Endothelial cell of umbilical vein (primary cell): ENCODE measurements at regions not wholly inside any gene's neighbourhood (a gene's known extent, or its start where the extent isn't known, plus 50 kb on each side); places are given as distances from the start of the nearest gene placed in this dataset.

Source experiments
- BruUV-seq: library from RNA; stranded (reverse); fragments of 400-500 nt; replicated peaks from 2 replicates; lab custom pipeline; 2021; lab: Mats Ljungman, UMichigan
- CTCF ChIA-PET: fragments of 300-600, 350-600 bp; sonication (Branson Sonifier 250); formaldehyde crosslinking; loops from one replicate; lab custom pipeline; 2021; ENCODE audit warnings: antibody characterized with exemption, inconsistent platforms; lab: Charles Lee
- POLR2A ChIA-PET: fragments of 300-600, 350-600 bp; sonication (Branson Sonifier 250); formaldehyde crosslinking; loops from one replicate; lab custom pipeline; 2021; ENCODE audit warnings: antibody characterized with exemption, inconsistent platforms; lab: Charles Lee
- DNase-seq: peaks from one replicate; pipeline ENCODE4 v3.0.0-alpha.2; 2011; ENCODE audit warnings: low read depth, low spot score
- FAIRE-seq: peaks from 2 replicates; lab custom pipeline; 2011; peaks lifted over from hg19 to GRCh38; lab: Jason Lieb, UNC
- H2AFZ ChIP-seq: 2 replicates; pipeline ENCODE4 v1.6.0; 2012; ENCODE audit warnings: low read depth, low read length, control low read depth, inconsistent platforms
- H3K27ac ChIP-seq: 2 replicates; pipeline ENCODE4 v1.5.1; 2011; ENCODE audit warnings: low read depth, mild to moderate bottlenecking, control low read depth, low read length, moderate library complexity; ENCODE audit not compliant: insufficient read depth
- H3K27me3 ChIP-seq, 2 experiments: 2 replicates each; pipeline versions ENCODE4 v1.6.0 to v1.6.1; 2011; ENCODE audit warnings: low read length in 2 of 2, mixed read lengths in 1 of 2; ENCODE audit not compliant: control insufficient read depth in 2 of 2, insufficient read depth in 2 of 2
- H3K36me3 ChIP-seq, 2 experiments: 2 replicates in 1 of 2; 3 replicates in 1 of 2; pipeline ENCODE4 v1.5.1; 2011; ENCODE audit warnings: low read length in 2 of 2, mild to moderate bottlenecking in 1 of 2, moderate library complexity in 1 of 2; ENCODE audit not compliant: control insufficient read depth in 2 of 2, insufficient read depth in 2 of 2; ENCODE audit errors: extremely low read depth in 1 of 2
- H3K4me1 ChIP-seq: 3 replicates; pipeline ENCODE4 v1.5.1; 2011; ENCODE audit warnings: mild to moderate bottlenecking, low read length; ENCODE audit not compliant: control insufficient read depth, insufficient read depth; ENCODE audit errors: extremely low read depth
- H3K4me2 ChIP-seq: 2 replicates; pipeline ENCODE4 v1.6.1; 2011; ENCODE audit warnings: low read length, control low read depth, mixed read lengths; ENCODE audit not compliant: insufficient read depth
- H3K4me3 ChIP-seq, 3 experiments: fragments of 200-600 bp in 1 of 3; sonication (generic), shearing (Covaris generic) in 1 of 3; replicated peaks in 1 of 3; 2 replicates each; pipeline ENCODE4 v1.5.1; 2011 to 2016; ENCODE audit warnings: control low read depth in 3 of 3, low read length in 3 of 3, mild to moderate bottlenecking in 2 of 3, inconsistent platforms in 1 of 3, low read depth in 1 of 3, moderate library complexity in 1 of 3; ENCODE audit not compliant: insufficient read depth in 1 of 3
- H3K79me2 ChIP-seq: 2 replicates; pipeline ENCODE4 v1.6.0; 2012; ENCODE audit warnings: low read length, inconsistent platforms; ENCODE audit not compliant: control insufficient read depth, insufficient read depth
- H3K9ac ChIP-seq: replicated peaks from 2 replicates; pipeline ENCODE3; 2011; ENCODE audit warnings: low read length, control low read depth; ENCODE audit not compliant: insufficient read depth; ENCODE audit errors: extremely low read depth
- H3K9me1 ChIP-seq: replicated peaks from 3 replicates; pipeline ENCODE4 v1.6.0; 2011; ENCODE audit warnings: mild to moderate bottlenecking, low read length; ENCODE audit not compliant: control insufficient read depth, insufficient read depth; ENCODE audit errors: extremely low read depth
- H3K9me3 ChIP-seq: replicated peaks from 2 replicates; pipeline ENCODE4 v1.5.1; 2012; ENCODE audit warnings: low read length, inconsistent platforms; ENCODE audit not compliant: control insufficient read depth, insufficient read depth
- H4K20me1 ChIP-seq: replicated peaks from 2 replicates; pipeline ENCODE3; 2011; ENCODE audit warnings: mild to moderate bottlenecking, low read length; ENCODE audit not compliant: control insufficient read depth, insufficient read depth; ENCODE audit errors: extremely low read depth
- EZH2 ChIP-seq: IDR thresholded peaks from 2 replicates; pipeline ENCODE4 v1.6.1; 2012; ENCODE audit warnings: borderline replicate concordance, low read depth, mild to moderate bottlenecking, moderate library complexity, low read length, inconsistent platforms; ENCODE audit not compliant: severe bottlenecking
- FOS ChIP-seq: IDR thresholded peaks from 2 replicates; pipeline ENCODE4 v1.6.1; 2011; ENCODE audit warnings: mild to moderate bottlenecking, low read length, moderate library complexity, borderline replicate concordance; ENCODE audit not compliant: insufficient read depth
- GATA2 ChIP-seq: IDR thresholded peaks from 2 replicates; pipeline ENCODE4 v1.7.0; 2011; ENCODE audit warnings: low read depth, mild to moderate bottlenecking, moderate library complexity, mixed read lengths, low read length; ENCODE audit not compliant: insufficient read length, insufficient read depth
- JUN ChIP-seq: IDR thresholded peaks from 2 replicates; pipeline ENCODE4 v1.6.1; 2011; ENCODE audit warnings: borderline replicate concordance, low read depth; ENCODE audit not compliant: insufficient read length, insufficient read depth
- MYC ChIP-seq: IDR thresholded peaks from one replicate; pipeline ENCODE4 v1.6.1; 2011; ENCODE audit warnings: mild to moderate bottlenecking, low read depth, low read length
- POLR2A ChIP-seq: IDR thresholded peaks from 2 replicates; pipeline ENCODE4 v1.6.1; 2012; ENCODE audit warnings: low read depth, mild to moderate bottlenecking, control low read depth, low read length
- POLR2AphosphoS5 ChIP-seq: IDR thresholded peaks from 2 replicates; pipeline ENCODE4 v1.6.1; 2012; ENCODE audit warnings: low read depth, mild to moderate bottlenecking, control low read depth, low read length, moderate library complexity; ENCODE audit not compliant: insufficient read depth
- dilution Hi-C: fragments of 300-500 bp; cut with MboI; formaldehyde crosslinking; loops from one replicate; pipeline ENCODE4 v1.15.0; 2019; ENCODE audit warnings: low sequenced_read_pairs; ENCODE audit not compliant: extremely low pct_ligation_motif_present
- intact Hi-C: fragments of 100-400 bp; cut with micrococcal nuclease; formaldehyde crosslinking; loops from one replicate; pipeline ENCODE4 v1.10.0; 2022
- TF ChIP-seq, protein P1 (sequence below), 2 donors: IDR thresholded peaks; 1 replicate in 1 of 2; 2 replicates in 1 of 2; pipeline ENCODE4 v1.5.1; 2011; ENCODE audit warnings: low read length in 2 of 2, mild to moderate bottlenecking in 2 of 2, moderate library complexity in 2 of 2, control low read depth in 1 of 2, inconsistent platforms in 1 of 2, low read depth in 1 of 2; ENCODE audit not compliant: insufficient read depth in 1 of 2; ENCODE audit errors: extremely low read depth in 1 of 2
- TF ChIP-seq, protein P2 (sequence below): IDR thresholded peaks from 2 replicates; pipeline ENCODE4 v1.6.1; 2011; ENCODE audit not compliant: insufficient read depth, insufficient read length

DNA sequence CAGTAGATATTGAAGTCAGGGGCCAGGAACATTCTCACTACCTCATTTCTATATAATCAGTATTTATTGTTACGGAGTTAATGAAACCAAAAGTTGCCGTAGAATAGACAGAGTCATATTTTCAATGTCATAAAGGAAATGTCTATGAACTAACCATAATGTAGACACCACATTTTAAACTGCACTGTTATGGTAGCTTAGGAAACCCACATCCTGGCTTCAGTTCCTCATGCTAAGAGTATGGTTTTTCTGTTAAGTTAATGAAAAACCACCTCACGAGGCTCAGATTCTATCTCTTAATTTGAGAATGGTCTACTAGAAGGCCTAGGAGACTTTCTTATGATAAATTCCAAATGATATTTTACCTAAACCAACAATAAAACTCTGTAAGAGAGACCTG is 166.5 kb downstream of the TMEM26 start:
- intact Hi-C loops (loop anchor here (5.0 to 10.0 kb wide), 2 partner anchors 262 to 306 kb away; no protein-coding TSS in a partner anchor), dilution Hi-C loops (no loop called here)
- Histone ChIP-seq H3K4me2 (no peak overlapping the region), H2AFZ (peak overlapping the region; percentile 26), H3K27ac (no peak overlapping the region), H3K9me1 (no peaks in the 10 kb centered on the region), H3K4me1 (peaks cover 9% of the 10 kb centered on the region), H3K9me3 (no peaks in the 10 kb centered on the region), H3K9ac (no peak overlapping the region), H3K27me3 (no peaks in the 10 kb centered on the region), H4K20me1 (no peaks in the 10 kb centered on the region), H3K4me3 (no peak overlapping the region), H3K79me2 (no peaks in the 10 kb centered on the region), H3K36me3 (no peaks in the 10 kb centered on the region)
- ChIA-PET CTCF (interaction anchor here (1.1 to 2.8 kb wide), 4 partner anchors 145 to 548 kb away, joined by 3 to 7 read pairs (median 4); no protein-coding TSS in a partner anchor), POLR2A (no interaction called here)
- no TSS peak for BruUV-seq
- FAIRE-seq (no peak), DNase-seq (no peak)
- no peak for TF ChIP-seq GATA2

DNA sequence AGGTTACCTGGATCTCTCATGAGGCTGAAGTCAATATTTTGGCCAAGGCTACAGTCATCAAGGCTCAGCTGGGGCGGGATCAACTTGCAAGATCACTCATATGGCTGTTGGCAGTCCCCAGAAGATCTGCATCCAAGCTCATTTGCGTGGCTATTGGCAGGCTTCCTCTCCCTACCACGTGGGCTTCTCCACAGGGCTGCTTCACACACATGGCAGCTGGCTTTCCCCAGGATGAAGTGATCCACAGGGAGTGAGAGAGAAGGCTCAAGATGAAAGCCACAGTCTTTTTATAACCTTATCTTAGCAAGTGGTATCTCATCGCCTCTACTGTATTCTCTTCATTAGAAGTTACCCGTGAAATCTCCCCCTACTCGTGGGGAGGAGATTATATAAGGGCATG is 167.4 kb downstream of the TMEM26 start:
- Histone ChIP-seq H3K36me3 (no peaks in the 10 kb centered on the region), H4K20me1 (no peaks in the 10 kb centered on the region), H3K4me3 (no peak overlapping the region), H2AFZ (peak overlapping the region; percentile 12), H3K4me1 (peaks cover 9% of the 10 kb centered on the region), H3K9me3 (no peaks in the 10 kb centered on the region), H3K9me1 (no peaks in the 10 kb centered on the region), H3K79me2 (no peaks in the 10 kb centered on the region), H3K9ac (no peak overlapping the region), H3K4me2 (no peak overlapping the region), H3K27me3 (no peaks in the 10 kb centered on the region), H3K27ac (no peak overlapping the region)
- ChIA-PET POLR2A (no interaction called here), CTCF (interaction anchor here (0.9 to 2.8 kb wide), 3 partner anchors 14 to 446 kb away, joined by 3 to 7 read pairs (median 3); no protein-coding TSS in a partner anchor)
- no peak for FAIRE-seq
- no TSS peak for BruUV-seq
- no peak for DNase-seq
- dilution Hi-C loops, result no loop called here
- intact Hi-C loops, result loop anchor here (5.0 to 10.0 kb wide), 2 partner anchors 261 to 307 kb away; no protein-coding TSS in a partner anchor
- no peak for TF ChIP-seq FOS
- no peak for TF ChIP-seq JUN
- no peak for TF ChIP-seq POLR2A
- TF ChIP-seq EZH2, result no peak
- TF ChIP-seq MYC, result no peak
- TF ChIP-seq GATA2, result no peak
- TF ChIP-seq, protein P1, sequence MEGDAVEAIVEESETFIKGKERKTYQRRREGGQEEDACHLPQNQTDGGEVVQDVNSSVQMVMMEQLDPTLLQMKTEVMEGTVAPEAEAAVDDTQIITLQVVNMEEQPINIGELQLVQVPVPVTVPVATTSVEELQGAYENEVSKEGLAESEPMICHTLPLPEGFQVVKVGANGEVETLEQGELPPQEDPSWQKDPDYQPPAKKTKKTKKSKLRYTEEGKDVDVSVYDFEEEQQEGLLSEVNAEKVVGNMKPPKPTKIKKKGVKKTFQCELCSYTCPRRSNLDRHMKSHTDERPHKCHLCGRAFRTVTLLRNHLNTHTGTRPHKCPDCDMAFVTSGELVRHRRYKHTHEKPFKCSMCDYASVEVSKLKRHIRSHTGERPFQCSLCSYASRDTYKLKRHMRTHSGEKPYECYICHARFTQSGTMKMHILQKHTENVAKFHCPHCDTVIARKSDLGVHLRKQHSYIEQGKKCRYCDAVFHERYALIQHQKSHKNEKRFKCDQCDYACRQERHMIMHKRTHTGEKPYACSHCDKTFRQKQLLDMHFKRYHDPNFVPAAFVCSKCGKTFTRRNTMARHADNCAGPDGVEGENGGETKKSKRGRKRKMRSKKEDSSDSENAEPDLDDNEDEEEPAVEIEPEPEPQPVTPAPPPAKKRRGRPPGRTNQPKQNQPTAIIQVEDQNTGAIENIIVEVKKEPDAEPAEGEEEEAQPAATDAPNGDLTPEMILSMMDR (IDR thresholded peaks at IDR 0.05; ENCODE audit: extremely low read depth in 1 of 2, insufficient read depth in 1 of 2, low read depth in 1 of 2, low read length in 2 of 2), result no peak
- no peak for TF ChIP-seq POLR2AphosphoS5
- TF ChIP-seq, protein P2, sequence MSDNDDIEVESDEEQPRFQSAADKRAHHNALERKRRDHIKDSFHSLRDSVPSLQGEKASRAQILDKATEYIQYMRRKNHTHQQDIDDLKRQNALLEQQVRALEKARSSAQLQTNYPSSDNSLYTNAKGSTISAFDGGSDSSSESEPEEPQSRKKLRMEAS, result no peak
